ENCODE measurements at regions not wholly inside any gene's neighbourhood (a gene's known extent, or its start where the extent isn't known, plus 50 kb on each side); places are given as distances from the start of the nearest gene placed in this dataset.

DNA sequence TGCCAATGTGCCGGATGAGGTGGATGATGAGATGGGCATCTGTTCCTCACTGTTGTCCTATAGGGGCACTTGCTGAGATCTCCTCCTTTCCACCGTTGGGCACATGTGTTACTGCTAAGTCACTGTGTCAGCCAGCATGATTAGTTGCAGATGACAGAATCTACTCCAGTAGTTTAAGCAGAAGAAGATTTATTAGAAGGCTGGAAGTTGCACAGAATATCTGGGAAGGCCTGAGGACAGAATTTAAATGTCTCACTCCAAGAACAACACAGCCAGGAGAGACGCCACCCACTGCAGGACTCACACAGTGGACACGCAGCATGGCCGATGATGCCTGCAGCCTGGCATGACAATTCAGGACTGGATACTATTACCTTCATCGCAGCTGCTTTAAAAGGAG is 157.5 kb downstream of the NSG2 start:
- H3K9me3 ChIP-seq (replicated peaks in 1 of 2; ENCODE audit: control insufficient read depth in 1 of 2, insufficient read depth in 1 of 2, low read length in 2 of 2) = no peaks in the 10 kb centered on the region
- no peaks in the 10 kb centered on the region for H3K27me3 ChIP-seq (ENCODE audit: control insufficient read depth in 2 of 2, insufficient read depth in 2 of 2, low read length in 2 of 2)
- no peak overlapping the region for H2AFZ ChIP-seq (ENCODE audit: insufficient read depth, low read depth, low read length, poor library complexity, severe bottlenecking)
- no peak overlapping the region for H3K4me3 ChIP-seq (replicated peaks in 1 of 3; ENCODE audit: low read depth in 2 of 3, low read length in 3 of 3)
- H3K9ac ChIP-seq (ENCODE audit: insufficient read depth, low read length, poor library complexity, severe bottlenecking) = no peak overlapping the region
- H3K4me1 ChIP-seq (ENCODE audit: control insufficient read depth in 1 of 2, insufficient read depth in 2 of 2, low read length in 2 of 2) = no peaks in the 10 kb centered on the region
- peaks cover 0 to 4% (median 0%) of the 10 kb centered on the region in 7 donors for H3K9me3 Mint-ChIP-seq
- no peak overlapping the region for H3K27ac Mint-ChIP-seq
- no peaks in the 10 kb centered on the region for H3K36me3 Mint-ChIP-seq
- H3K36me3 ChIP-seq (replicated peaks in 1 of 2; ENCODE audit: control insufficient read depth in 1 of 2, insufficient read depth in 2 of 2, low read length in 2 of 2) = no peaks in the 10 kb centered on the region
- intact Hi-C loops (cut with micrococcal nuclease) = no loop called here
- H4K20me1 ChIP-seq (ENCODE audit: insufficient read depth, low read length) = no peaks in the 10 kb centered on the region
- WGBS (ENCODE audit: insufficient coverage) = 75% methylated on average over 1 of the region's 6 CpGs
- no peak overlapping the region for H3K4me2 ChIP-seq (replicated peaks; ENCODE audit: extremely low read depth, low read length, poor library complexity, severe bottlenecking)
- H3K27ac ChIP-seq (ENCODE audit: low read depth in 1 of 2, low read length in 2 of 2) = no peak overlapping the region
- DNase-seq = no peak
- no peak overlapping the region for H3K4me3 Mint-ChIP-seq
- peaks cover 0 to 3% (median 2%) of the 10 kb centered on the region in 3 donors for H3K27me3 Mint-ChIP-seq (ENCODE audit: low read depth in 3 of 3)
- no peaks in the 10 kb centered on the region for H3K4me1 Mint-ChIP-seq
- H3K79me2 ChIP-seq (ENCODE audit: insufficient read depth, low read length) = no peaks in the 10 kb centered on the region
- TF ChIP-seq, protein P1, sequence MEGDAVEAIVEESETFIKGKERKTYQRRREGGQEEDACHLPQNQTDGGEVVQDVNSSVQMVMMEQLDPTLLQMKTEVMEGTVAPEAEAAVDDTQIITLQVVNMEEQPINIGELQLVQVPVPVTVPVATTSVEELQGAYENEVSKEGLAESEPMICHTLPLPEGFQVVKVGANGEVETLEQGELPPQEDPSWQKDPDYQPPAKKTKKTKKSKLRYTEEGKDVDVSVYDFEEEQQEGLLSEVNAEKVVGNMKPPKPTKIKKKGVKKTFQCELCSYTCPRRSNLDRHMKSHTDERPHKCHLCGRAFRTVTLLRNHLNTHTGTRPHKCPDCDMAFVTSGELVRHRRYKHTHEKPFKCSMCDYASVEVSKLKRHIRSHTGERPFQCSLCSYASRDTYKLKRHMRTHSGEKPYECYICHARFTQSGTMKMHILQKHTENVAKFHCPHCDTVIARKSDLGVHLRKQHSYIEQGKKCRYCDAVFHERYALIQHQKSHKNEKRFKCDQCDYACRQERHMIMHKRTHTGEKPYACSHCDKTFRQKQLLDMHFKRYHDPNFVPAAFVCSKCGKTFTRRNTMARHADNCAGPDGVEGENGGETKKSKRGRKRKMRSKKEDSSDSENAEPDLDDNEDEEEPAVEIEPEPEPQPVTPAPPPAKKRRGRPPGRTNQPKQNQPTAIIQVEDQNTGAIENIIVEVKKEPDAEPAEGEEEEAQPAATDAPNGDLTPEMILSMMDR (IDR thresholded peaks at IDR 0.05) = no peak

DNA sequence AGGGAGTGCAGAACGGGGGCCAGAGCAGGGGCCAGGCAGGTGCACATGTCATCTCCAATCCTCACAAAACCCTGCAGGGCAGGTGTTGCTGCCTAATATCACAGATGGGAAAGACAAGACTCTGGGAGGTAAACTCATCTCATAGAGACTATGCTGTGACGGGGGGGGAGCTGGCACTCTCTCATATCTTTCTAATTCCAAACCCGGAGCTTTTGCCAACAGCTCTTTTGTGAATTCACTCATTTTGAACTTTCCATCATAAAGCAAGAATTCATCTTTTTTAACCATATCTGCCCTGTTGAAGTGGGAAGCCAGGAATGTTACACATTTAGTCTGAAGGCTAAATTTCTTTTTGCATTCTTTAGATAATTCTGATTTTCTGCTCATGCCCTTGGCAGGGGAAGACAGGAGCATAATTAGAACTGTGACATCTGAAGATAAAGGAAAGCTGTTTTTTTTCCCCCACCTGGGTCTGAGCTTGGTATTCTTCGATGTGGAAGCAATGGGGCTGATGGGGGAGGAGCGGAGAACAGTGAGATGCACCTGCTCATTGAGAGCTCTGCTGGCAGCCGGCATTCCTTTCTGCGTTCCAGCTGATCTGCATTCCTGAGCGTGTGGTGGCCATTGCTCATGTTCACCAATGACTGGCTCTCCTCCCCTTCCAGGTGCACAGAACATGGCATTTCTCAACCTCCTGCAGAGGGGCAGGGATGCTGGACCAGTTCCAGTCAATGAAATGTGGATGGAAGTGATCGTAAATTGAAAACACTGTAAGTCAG is 159.2 kb downstream of the NSG2 start:
- H3K9ac ChIP-seq (ENCODE audit: insufficient read depth, low read length, poor library complexity, severe bottlenecking) = no peak overlapping the region
- H3K9me3 Mint-ChIP-seq = peaks cover 0 to 2% (median 0%) of the 10 kb centered on the region in 7 donors
- intact Hi-C loops (cut with micrococcal nuclease) = no loop called here
- WGBS (ENCODE audit: insufficient coverage) = 49% methylated on average over 3 of the region's 9 CpGs
- TF ChIP-seq, protein P1 (IDR thresholded peaks at IDR 0.05) = no peak
- no peak overlapping the region for H3K4me3 ChIP-seq (replicated peaks in 1 of 3; ENCODE audit: low read depth in 2 of 3, low read length in 3 of 3)
- H3K79me2 ChIP-seq (ENCODE audit: insufficient read depth, low read length) = no peaks in the 10 kb centered on the region
- H3K9me3 ChIP-seq (replicated peaks in 1 of 2; ENCODE audit: control insufficient read depth in 1 of 2, insufficient read depth in 1 of 2, low read length in 2 of 2) = no peaks in the 10 kb centered on the region
- H3K4me3 Mint-ChIP-seq = no peak overlapping the region
- no peaks in the 10 kb centered on the region for H3K4me1 Mint-ChIP-seq
- no peaks in the 10 kb centered on the region for H3K36me3 ChIP-seq (replicated peaks in 1 of 2; ENCODE audit: control insufficient read depth in 1 of 2, insufficient read depth in 2 of 2, low read length in 2 of 2)
- DNase-seq = no peak
- H3K27me3 Mint-ChIP-seq (ENCODE audit: low read depth in 3 of 3) = peaks cover 0 to 3% (median 2%) of the 10 kb centered on the region in 3 donors
- no peaks in the 10 kb centered on the region for H3K27me3 ChIP-seq (ENCODE audit: control insufficient read depth in 2 of 2, insufficient read depth in 2 of 2, low read length in 2 of 2)
- no peak overlapping the region for H3K27ac Mint-ChIP-seq
- H2AFZ ChIP-seq (ENCODE audit: insufficient read depth, low read depth, low read length, poor library complexity, severe bottlenecking) = no peak overlapping the region
- H3K4me1 ChIP-seq (ENCODE audit: control insufficient read depth in 1 of 2, insufficient read depth in 2 of 2, low read length in 2 of 2) = no peaks in the 10 kb centered on the region
- H3K36me3 Mint-ChIP-seq = no peaks in the 10 kb centered on the region
- no peaks in the 10 kb centered on the region for H4K20me1 ChIP-seq (ENCODE audit: insufficient read depth, low read length)
- no peak overlapping the region for H3K4me2 ChIP-seq (replicated peaks; ENCODE audit: extremely low read depth, low read length, poor library complexity, severe bottlenecking)
- H3K27ac ChIP-seq (ENCODE audit: low read depth in 1 of 2, low read length in 2 of 2) = no peak overlapping the region

Data from CD14-positive monocyte (primary cell).